A549 (cell line): ENCODE measurements at regions not wholly inside any gene's neighbourhood (a gene's known extent, or its start where the extent isn't known, plus 50 kb on each side); places are given as distances from the start of the nearest gene placed in this dataset.

Experiments
- ATAC-seq, 2 experiments: fragments of 200-7000 bp in 1 of 2; fragments of >200 bp in 1 of 2; cut with Nextera tagmentation in 1 of 2; cut with Tn5 transposase in 1 of 2; 3 replicates each; pipeline versions ENCODE4 v1.8.0 to v1.9.1; 2018 to 2020; ENCODE audit warnings: mild to moderate bottlenecking in 1 of 2, moderate library complexity in 1 of 2
- CTCF ChIA-PET: fragments of 300-600 bp; sonication (Branson Sonifier 250); formaldehyde crosslinking; extraction: SDS; loops from one replicate; lab custom pipeline; 2021; ENCODE audit warnings: antibody characterized with exemption, inconsistent platforms; lab: Yijun Ruan, JAX
- POLR2A ChIA-PET: fragments of 350-600 bp; formaldehyde crosslinking; extraction: SDS; loops from one replicate; lab custom pipeline; 2021; ENCODE audit warnings: antibody characterized with exemption, inconsistent platforms; lab: Yijun Ruan, JAX
- DNase-seq, 2 experiments: peaks; one replicate each; pipeline versions ENCODE4 v3.0.0 to v3.0.0-alpha.2; 2011 to 2016; ENCODE audit warnings: low read depth in 1 of 2, low spot score in 1 of 2
- FAIRE-seq: peaks from 2 replicates; lab custom pipeline; 2011; peaks lifted over from hg19 to GRCh38; lab: Jason Lieb, UNC
- H3K27ac ChIP-seq, 2 experiments: fragments of >200 bp; sonication (Bioruptor Twin); formaldehyde crosslinking; 3 replicates each; pipeline ENCODE4 v1.5.1; 2016 to 2017
- H3K4me1 ChIP-seq: fragments of >200 bp; sonication (Bioruptor Twin); formaldehyde crosslinking; 3 replicates; pipeline ENCODE4 v1.6.1; 2016
- H3K4me2 ChIP-seq: fragments of >200 bp; sonication (Bioruptor Twin); formaldehyde crosslinking; 3 replicates; pipeline ENCODE4 v1.6.1; 2016
- H3K4me3 ChIP-seq: fragments of >200 bp; sonication (Bioruptor Twin); formaldehyde crosslinking; 3 replicates; pipeline ENCODE4 v1.5.1; 2016
- H3K9me3 ChIP-seq: fragments of >200 bp; sonication (Bioruptor Twin); formaldehyde crosslinking; 3 replicates; pipeline ENCODE4 v1.6.1; 2016
- BHLHE40 ChIP-seq: IDR thresholded peaks from 2 replicates; pipeline ENCODE4 v1.6.1; 2012; ENCODE audit warnings: low read depth, low read length, inconsistent platforms
- CBX8 ChIP-seq: fragments of 200-600 bp; sonication (generic); IDR thresholded peaks from 2 replicates; pipeline ENCODE4 v1.6.1; 2016
- CEBPB ChIP-seq, 2 experiments: fragments of >200 bp in 1 of 2; sonication (Bioruptor Twin) in 1 of 2; formaldehyde crosslinking in 1 of 2; IDR thresholded peaks; 2 replicates each; pipeline ENCODE4 v1.6.1; 2012 to 2016
- CHD2 ChIP-seq: fragments of 150-350 bp; IDR thresholded peaks from 2 replicates; pipeline ENCODE4 v1.6.1; 2014; ENCODE audit warnings: low read length; ENCODE audit not compliant: partially characterized antibody
- CHD4 ChIP-seq: fragments of 200-600 bp; sonication (generic); IDR thresholded peaks from 2 replicates; pipeline ENCODE4 v1.6.1; 2016; ENCODE audit warnings: antibody characterized with exemption, mild to moderate bottlenecking, borderline replicate concordance
- EHMT2 ChIP-seq: fragments of 200-600 bp; sonication (generic); IDR thresholded peaks from 2 replicates; pipeline ENCODE4 v1.6.1; 2016; ENCODE audit warnings: antibody characterized with exemption, low read depth, mild to moderate bottlenecking, moderate library complexity
- EP300 ChIP-seq, 2 experiments: fragments of >200 bp; sonication (Bioruptor Twin); formaldehyde crosslinking; IDR thresholded peaks; 2 replicates in 1 of 2; 3 replicates in 1 of 2; pipeline ENCODE4 v1.6.1; 2016 to 2017
- ESRRA ChIP-seq: fragments of 150-350 bp; IDR thresholded peaks from 2 replicates; pipeline ENCODE4 v1.6.1; 2014; ENCODE audit warnings: mild to moderate bottlenecking, low read length, borderline replicate concordance
- FOSL2 ChIP-seq, 2 experiments: fragments of 450-650 bp in 1 of 2; fragments of >200 bp in 1 of 2; sonication (Bioruptor Twin) in 1 of 2; formaldehyde crosslinking; IDR thresholded peaks; 2 replicates each; pipeline versions ENCODE4 v1.5.0 to v1.6.1; 2016 to 2020; ENCODE audit warnings: mild to moderate bottlenecking in 1 of 2, moderate library complexity in 1 of 2
- HDAC2 ChIP-seq: fragments of 200-600 bp; sonication (generic); IDR thresholded peaks from 2 replicates; pipeline ENCODE4 v1.6.1; 2016
- JUN ChIP-seq, 2 experiments: fragments of >200 bp; sonication (Bioruptor Twin); formaldehyde crosslinking; IDR thresholded peaks; 2 replicates in 1 of 2; 3 replicates in 1 of 2; pipeline ENCODE4 v1.6.1; 2016 to 2017
- MAZ ChIP-seq: fragments of 150-350 bp; IDR thresholded peaks from 2 replicates; pipeline ENCODE4 v1.6.1; 2014; ENCODE audit warnings: antibody characterized with exemption, low read depth, low read length, borderline replicate concordance
- MYC ChIP-seq: IDR thresholded peaks from 2 replicates; pipeline ENCODE4 v1.6.1; 2012; ENCODE audit warnings: mild to moderate bottlenecking, inconsistent platforms, low read length, improper control_type of control experiment, borderline replicate concordance
- NPAS2 ChIP-seq: fragments of 250-450 bp; sonication (Bioruptor Pico); IDR thresholded peaks from 2 replicates; pipeline ENCODE4 v1.8.0; 2022; ENCODE audit warnings: mild to moderate bottlenecking, moderate library complexity, borderline replicate concordance
- RAD21 ChIP-seq, 2 experiments: fragments of >200 bp in 1 of 2; sonication (Bioruptor Twin) in 1 of 2; formaldehyde crosslinking in 1 of 2; IDR thresholded peaks in 1 of 2; conservative IDR thresholded peaks in 1 of 2; 2 replicates in 1 of 2; 3 replicates in 1 of 2; pipeline ENCODE4 v1.6.1; 2012 to 2018; ENCODE audit warnings: inconsistent platforms in 1 of 2
- RARB ChIP-seq: fragments of 250-450 bp; sonication (Bioruptor Pico); IDR thresholded peaks from 2 replicates; pipeline ENCODE4 v1.8.0; 2021; ENCODE audit warnings: mild to moderate bottlenecking, moderate library complexity
- RFX5 ChIP-seq: fragments of 450-650 bp; IDR thresholded peaks from 2 replicates; pipeline ENCODE4 v1.7.1; 2014; ENCODE audit warnings: antibody characterized with exemption, mild to moderate bottlenecking, moderate library complexity
- RNF2 ChIP-seq: fragments of 200-600 bp; sonication (generic); IDR thresholded peaks from 2 replicates; pipeline ENCODE4 v1.6.1; 2016; ENCODE audit warnings: low read depth, mild to moderate bottlenecking, antibody characterized with exemption, moderate library complexity, borderline replicate concordance
- SREBF2 ChIP-seq: fragments of 450-650 bp; IDR thresholded peaks from 2 replicates; pipeline ENCODE4 v1.6.1; 2014; ENCODE audit warnings: mild to moderate bottlenecking, moderate library complexity
- TFCP2L1 ChIP-seq: fragments of 250-450 bp; sonication (Bioruptor Pico); IDR thresholded peaks from 2 replicates; pipeline ENCODE4 v1.5.0; 2021; ENCODE audit warnings: mild to moderate bottlenecking
- TP53 ChIP-seq: fragments of 250-450 bp; sonication (Bioruptor Pico); IDR thresholded peaks from 2 replicates; pipeline ENCODE4 v1.5.0; 2021; ENCODE audit warnings: mild to moderate bottlenecking, moderate library complexity
- ZSCAN20 ChIP-seq: fragments of 250-450 bp; sonication (Bioruptor Pico); IDR thresholded peaks from 2 replicates; pipeline ENCODE4 v1.8.0; 2022; ENCODE audit warnings: mild to moderate bottlenecking, moderate library complexity
- WGBS: methylation state at CpG from one replicate; pipeline ENCODE4 v1.1.6; 2017; ENCODE audit errors: missing lambda C conversion rate; 5-methylcytosine and 5-hydroxymethylcytosine counted together
- TF ChIP-seq, protein P1 (sequence below): IDR thresholded peaks from 2 replicates; pipeline ENCODE4 v1.6.1; 2012
- TF ChIP-seq, protein P2 (sequence below): fragments of 450-650 bp; IDR thresholded peaks from 2 replicates; pipeline ENCODE4 v1.6.1; 2014; ENCODE audit warnings: antibody characterized with exemption
- TF ChIP-seq, protein P3 (sequence below): fragments of 250-450 bp; sonication (Bioruptor Pico); IDR thresholded peaks from 2 replicates; pipeline ENCODE4 v1.5.0; 2020; ENCODE audit warnings: low read depth, mild to moderate bottlenecking, moderate library complexity
- TF ChIP-seq, protein P4 (sequence below): IDR thresholded peaks from 2 replicates; pipeline ENCODE4 v1.6.1; 2012
- TF ChIP-seq, protein P5 (sequence below): IDR thresholded peaks from 2 replicates; pipeline ENCODE4 v1.6.1; 2012; ENCODE audit warnings: low read depth, borderline replicate concordance

DNA sequence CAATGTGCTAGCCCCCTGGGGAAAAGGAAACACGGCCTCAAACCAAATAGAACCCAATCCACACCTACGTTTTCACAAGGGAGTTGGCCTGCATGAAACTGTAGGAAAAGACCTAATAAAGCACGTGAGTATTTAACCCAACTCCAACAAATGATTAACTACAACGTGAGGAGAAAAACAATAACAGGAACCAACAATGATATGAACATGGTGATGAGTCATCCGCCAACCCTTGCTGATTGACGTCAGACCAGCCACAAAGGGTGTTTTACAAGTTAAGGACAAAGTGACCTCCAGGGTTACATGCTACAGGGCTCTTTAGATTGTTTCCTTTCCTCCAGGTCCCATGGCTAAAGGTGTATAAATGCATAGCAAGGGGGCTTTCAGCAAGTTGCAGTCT lies 460.5 kb downstream of the COG6 start (continued):
- TF ChIP-seq MAZ (no peak), FOSL2 (IDR thresholded peaks at IDR 0.05) (peak; percentile 66), FOSL2 (CRISPR knock-in tag; IDR thresholded peaks at IDR 0.05) (peak; percentile 98), RNF2 (no peak), TFCP2L1 (CRISPR knock-in tag) (no peak), SREBF2 (no peak), HDAC2 (no peak), CEBPB (IDR thresholded peaks at IDR 0.05) (0 out of 4 replicates have a peak, but pooled peaks of 1 of the 2 experiments have one; percentile 22)

DNA sequence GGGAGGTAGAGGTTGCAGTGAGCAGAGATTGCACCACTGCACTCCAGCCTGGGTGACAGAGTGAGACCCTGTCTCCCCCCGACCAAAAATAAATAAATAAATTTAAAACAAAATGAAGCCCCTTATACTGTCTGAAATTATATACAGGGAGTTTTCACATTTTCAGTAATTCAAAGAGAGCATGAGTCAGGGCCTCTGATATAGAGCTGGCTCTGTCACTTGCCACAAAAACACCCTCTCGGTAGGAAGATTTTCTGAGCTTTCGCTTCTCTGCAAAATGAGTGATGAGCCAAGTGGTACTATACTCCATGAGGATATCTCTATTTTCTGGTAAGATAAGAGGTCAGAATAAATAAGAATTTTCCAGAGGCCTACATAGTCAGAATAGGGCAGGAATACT lies 462.9 kb downstream of the COG6 start:
- ChIA-PET POLR2A (no interaction called here), CTCF (interaction anchor here (1.1 kb wide), 1 partner anchor 565 kb away, joined by 3 read pairs; no protein-coding TSS in a partner anchor)
- FAIRE-seq = no peak

DNA sequence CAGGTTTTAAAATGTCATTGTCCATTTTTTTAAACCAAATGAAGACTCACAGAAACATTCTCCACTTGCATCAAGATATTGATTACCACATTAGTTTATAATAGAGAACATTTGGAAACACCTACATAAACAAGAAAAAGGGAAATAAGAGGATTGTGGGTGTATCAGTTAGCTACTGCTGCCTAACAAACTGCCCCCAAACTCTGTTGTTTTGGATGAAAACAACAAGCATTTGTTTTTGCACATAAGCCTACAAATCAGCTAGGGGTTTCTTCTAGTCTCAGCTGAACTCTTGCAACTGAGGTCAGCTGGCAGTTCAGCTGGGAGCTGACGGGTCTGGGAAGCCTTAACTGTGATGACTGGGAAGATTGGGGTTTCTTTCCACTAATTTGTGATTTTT lies 464.4 kb downstream of the COG6 start:
- POLR2A ChIA-PET = no interaction called here
- TF ChIP-seq TP53 (CRISPR knock-in tag) = no peak
- TF ChIP-seq ZSCAN20 (CRISPR knock-in tag) = no peak
- TF ChIP-seq RARB = no peak
- no peak for TF ChIP-seq EHMT2
- no peak for TF ChIP-seq FOSL2 (IDR thresholded peaks at IDR 0.05)
- TF ChIP-seq FOSL2 (CRISPR knock-in tag; IDR thresholded peaks at IDR 0.05) = no peak
- TF ChIP-seq RNF2 = no peak
- TF ChIP-seq, protein P1, sequence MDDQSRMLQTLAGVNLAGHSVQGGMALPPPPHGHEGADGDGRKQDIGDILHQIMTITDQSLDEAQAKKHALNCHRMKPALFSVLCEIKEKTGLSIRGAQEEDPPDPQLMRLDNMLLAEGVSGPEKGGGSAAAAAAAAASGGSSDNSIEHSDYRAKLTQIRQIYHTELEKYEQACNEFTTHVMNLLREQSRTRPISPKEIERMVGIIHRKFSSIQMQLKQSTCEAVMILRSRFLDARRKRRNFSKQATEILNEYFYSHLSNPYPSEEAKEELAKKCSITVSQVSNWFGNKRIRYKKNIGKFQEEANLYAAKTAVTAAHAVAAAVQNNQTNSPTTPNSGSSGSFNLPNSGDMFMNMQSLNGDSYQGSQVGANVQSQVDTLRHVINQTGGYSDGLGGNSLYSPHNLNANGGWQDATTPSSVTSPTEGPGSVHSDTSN = no peak
- ATAC-seq = no peak

More for the DNA sequence above, 462.9 kb downstream of the COG6 start:
- H3K27ac ChIP-seq = peak overlapping the region; percentile 82 to 90; a peak in 3 of 6 replicates
- no peak overlapping the region for H3K4me3 ChIP-seq
- H3K4me1 ChIP-seq = peaks cover 31% of the 10 kb centered on the region
- TF ChIP-seq, protein P2, sequence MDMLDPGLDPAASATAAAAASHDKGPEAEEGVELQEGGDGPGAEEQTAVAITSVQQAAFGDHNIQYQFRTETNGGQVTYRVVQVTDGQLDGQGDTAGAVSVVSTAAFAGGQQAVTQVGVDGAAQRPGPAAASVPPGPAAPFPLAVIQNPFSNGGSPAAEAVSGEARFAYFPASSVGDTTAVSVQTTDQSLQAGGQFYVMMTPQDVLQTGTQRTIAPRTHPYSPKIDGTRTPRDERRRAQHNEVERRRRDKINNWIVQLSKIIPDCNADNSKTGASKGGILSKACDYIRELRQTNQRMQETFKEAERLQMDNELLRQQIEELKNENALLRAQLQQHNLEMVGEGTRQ = no peak
- TF ChIP-seq BHLHE40 (no peak), CHD2 (no peak), HDAC2 (no peak), NPAS2 (CRISPR knock-in tag) (no peak), ESRRA (no peak), RAD21 (conservative IDR thresholded peaks at IDR 0.05 in 1 of 2, IDR thresholded peaks at IDR 0.05 in 1 of 2) (no peak), CBX8 (no peak), MYC (no peak), CHD4 (no peak), ZSCAN20 (CRISPR knock-in tag) (no peak), JUN (IDR thresholded peaks at IDR 0.05) (no peak), RNF2 (no peak), TP53 (CRISPR knock-in tag) (no peak), EP300 (IDR thresholded peaks at IDR 0.05) (no peak), RFX5 (no peak)
- TF ChIP-seq, protein P3, sequence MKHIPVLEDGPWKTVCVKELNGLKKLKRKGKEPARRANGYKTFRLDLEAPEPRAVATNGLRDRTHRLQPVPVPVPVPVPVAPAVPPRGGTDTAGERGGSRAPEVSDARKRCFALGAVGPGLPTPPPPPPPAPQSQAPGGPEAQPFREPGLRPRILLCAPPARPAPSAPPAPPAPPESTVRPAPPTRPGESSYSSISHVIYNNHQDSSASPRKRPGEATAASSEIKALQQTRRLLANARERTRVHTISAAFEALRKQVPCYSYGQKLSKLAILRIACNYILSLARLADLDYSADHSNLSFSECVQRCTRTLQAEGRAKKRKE (CRISPR knock-in tag) = no peak
- TF ChIP-seq, protein P4, sequence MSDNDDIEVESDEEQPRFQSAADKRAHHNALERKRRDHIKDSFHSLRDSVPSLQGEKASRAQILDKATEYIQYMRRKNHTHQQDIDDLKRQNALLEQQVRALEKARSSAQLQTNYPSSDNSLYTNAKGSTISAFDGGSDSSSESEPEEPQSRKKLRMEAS = no peak
- TF ChIP-seq, protein P1 = no peak
- TF ChIP-seq, protein P5, sequence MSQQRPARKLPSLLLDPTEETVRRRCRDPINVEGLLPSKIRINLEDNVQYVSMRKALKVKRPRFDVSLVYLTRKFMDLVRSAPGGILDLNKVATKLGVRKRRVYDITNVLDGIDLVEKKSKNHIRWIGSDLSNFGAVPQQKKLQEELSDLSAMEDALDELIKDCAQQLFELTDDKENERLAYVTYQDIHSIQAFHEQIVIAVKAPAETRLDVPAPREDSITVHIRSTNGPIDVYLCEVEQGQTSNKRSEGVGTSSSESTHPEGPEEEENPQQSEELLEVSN = no peak
- no peak overlapping the region for H3K4me2 ChIP-seq
- DNase-seq (no peak), ATAC-seq (no peak)
- peaks cover 8% of the 10 kb centered on the region; the same call in 1 of the 3 replicates for H3K9me3 ChIP-seq
- 64% methylated on average over 3 of the region's 3 CpGs for WGBS

More for the DNA sequence above, 464.4 kb downstream of the COG6 start:
- Histone ChIP-seq H3K4me3 (no peak overlapping the region), H3K27ac (no peak overlapping the region), H3K4me1 (peaks cover 27% of the 10 kb centered on the region), H3K4me2 (no peak overlapping the region), H3K9me3 (peaks cover 8% of the 10 kb centered on the region; the same call in 1 of the 3 replicates)
- CTCF ChIA-PET = no interaction called here
- WGBS = 100% methylated on average over 1 of the region's 1 CpG
- DNase-seq (no peak), FAIRE-seq (no peak)
